Fibroblast of the aortic adventitia (primary cell): ENCODE measurements at regions not wholly inside any gene's neighbourhood (a gene's known extent, or its start where the extent isn't known, plus 50 kb on each side); places are given as distances from the start of the nearest gene placed in this dataset.

ENCODE experiments used
- DNase-seq: peaks from one replicate; pipeline ENCODE4 v3.0.0-alpha.2; 2010; ENCODE audit warnings: low read depth
- H3K4me3 ChIP-seq: 2 replicates; pipeline ENCODE4 v1.5.1; 2011; ENCODE audit warnings: low read depth, mild to moderate bottlenecking, control low read depth, low read length, moderate library complexity
- CTCF ChIP-seq: IDR thresholded peaks from 2 replicates; pipeline ENCODE4 v1.5.1; 2011; ENCODE audit warnings: mild to moderate bottlenecking, low read length, control low read depth, inconsistent platforms; ENCODE audit not compliant: insufficient read depth

DNA sequence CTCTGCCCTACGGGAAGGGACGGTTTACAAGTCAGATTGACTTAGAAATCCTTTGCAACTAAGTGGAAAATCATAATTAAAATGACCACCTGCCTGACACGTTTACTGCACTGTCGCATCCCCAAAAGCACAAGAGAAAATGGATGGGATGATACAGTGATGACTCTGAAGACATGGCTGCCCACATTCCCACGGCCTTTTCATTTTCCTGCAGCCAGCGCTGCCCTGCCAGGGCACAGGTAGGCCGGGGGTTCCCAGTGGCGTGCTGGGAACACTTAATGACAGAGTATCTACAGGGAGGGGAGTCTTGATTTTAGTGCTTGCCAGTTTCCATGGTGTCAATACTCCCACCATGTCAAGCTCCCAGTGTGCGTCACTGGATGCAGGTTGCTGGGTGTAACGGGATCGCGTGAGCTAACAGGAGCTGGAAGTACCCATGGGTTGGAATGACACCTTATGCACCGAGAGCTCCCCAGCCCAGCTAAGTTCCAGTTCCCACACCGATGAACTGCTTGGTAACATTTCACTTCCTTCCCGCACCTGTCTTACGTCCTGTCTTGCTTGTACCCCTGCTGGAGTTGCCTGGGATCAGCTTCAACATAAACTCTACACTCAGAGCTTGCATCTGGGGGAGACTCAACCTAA lies 129.0 kb downstream of the ANKRD60 start:
- no peak for DNase-seq
- no peak for TF ChIP-seq CTCF
- no peak overlapping the region for H3K4me3 ChIP-seq

DNA sequence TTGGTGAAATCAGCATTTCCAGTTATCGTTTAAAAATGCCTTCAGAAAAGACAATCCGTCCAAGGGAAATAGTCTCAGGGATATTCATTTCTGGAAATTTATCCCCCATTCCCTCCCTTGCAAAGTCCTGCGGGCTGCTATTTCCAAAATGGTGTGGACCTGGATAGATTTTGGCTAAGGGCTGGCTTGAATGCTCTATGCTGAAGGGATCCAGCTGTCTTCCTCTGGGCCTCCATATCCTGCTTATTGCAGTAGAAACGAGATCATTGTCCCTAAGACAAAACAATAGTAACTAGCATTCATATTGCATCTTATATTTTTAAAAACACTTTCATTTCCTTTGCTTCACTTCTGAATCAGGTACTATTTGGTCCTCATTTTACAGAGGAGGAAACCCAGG lies 129.9 kb downstream of the ANKRD60 start:
- H3K4me3 ChIP-seq = no peak overlapping the region
- DNase-seq = no peak
- no peak for TF ChIP-seq CTCF

GRCh38 chr20:58097943-58098342 lies 130.5 kb downstream of the ANKRD60 start:
- DNase-seq = no peak
- no peak for TF ChIP-seq CTCF
- H3K4me3 ChIP-seq = no peak overlapping the region

DNA sequence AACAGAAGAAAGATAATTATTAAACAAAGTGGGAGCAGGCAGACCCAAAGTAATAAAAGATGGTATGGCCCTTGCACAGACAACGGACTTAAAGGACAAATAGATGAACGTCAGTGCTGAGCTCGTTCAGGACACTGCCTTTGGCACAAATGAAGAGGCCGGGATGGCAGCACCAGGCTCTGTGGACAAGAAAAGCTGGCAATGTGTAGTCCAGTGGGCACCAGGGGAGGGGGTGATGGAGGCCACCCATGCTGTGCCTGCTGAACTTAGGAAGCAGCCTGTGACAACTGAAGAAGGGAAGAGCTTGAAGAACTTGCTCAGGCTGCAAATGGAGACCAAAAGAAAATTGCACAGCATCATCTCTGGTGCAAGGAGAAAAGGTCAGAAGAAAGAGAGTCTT lies 131.0 kb downstream of the ANKRD60 start:
- no peak for DNase-seq
- no peak for TF ChIP-seq CTCF
- no peak overlapping the region for H3K4me3 ChIP-seq

- no peak for DNase-seq
- no peak overlapping the region for H3K4me3 ChIP-seq
- TF ChIP-seq CTCF = no peak
Measured at GRCh38 chr20:58096880-58097423, 131.5 kb downstream of the ANKRD60 start.

GRCh38 chr20:58094698-58095097 lies 133.8 kb downstream of the ANKRD60 start:
- H3K4me3 ChIP-seq = no peak overlapping the region
- TF ChIP-seq CTCF = no peak
- DNase-seq = no peak

DNA sequence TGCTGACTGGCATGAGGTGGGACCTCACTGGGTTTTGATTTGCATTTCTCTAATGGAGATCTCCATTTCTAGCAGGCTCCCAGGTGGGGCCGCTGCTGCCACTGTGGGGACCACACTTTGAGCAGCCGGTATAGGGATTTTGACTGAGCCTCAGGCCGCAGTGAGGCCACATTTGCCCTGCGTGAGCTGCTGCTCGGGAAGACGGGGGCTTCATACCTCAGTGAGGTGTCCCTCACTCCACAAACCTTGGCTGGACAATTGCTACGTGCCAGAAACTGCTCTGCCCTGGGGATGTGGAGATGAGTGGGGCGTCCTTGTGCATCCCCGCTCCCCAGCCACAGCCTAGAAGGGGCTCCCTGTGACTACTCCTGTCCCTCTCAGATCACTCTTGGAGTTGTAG lies 134.3 kb downstream of the ANKRD60 start:
- no peak for DNase-seq
- no peak overlapping the region for H3K4me3 ChIP-seq
- no peak for TF ChIP-seq CTCF
